OCI-LY3 (cell line): ENCODE measurements at regions not wholly inside any gene's neighbourhood (a gene's known extent, or its start where the extent isn't known, plus 50 kb on each side); places are given as distances from the start of the nearest gene placed in this dataset.

Experiments used
- H2AFZ ChIP-seq: fragments of 200-600, 300-600 bp; shearing (Covaris generic); 2 replicates; pipeline ENCODE4 v1.6.0; 2014; ENCODE audit warnings: antibody characterized with exemption, low read depth, low read length
- H3K27ac ChIP-seq: fragments of 200-600, 300-600 bp; sonication (generic); 2 replicates; pipeline ENCODE4 v1.5.1; 2014; ENCODE audit warnings: mild to moderate bottlenecking, low read length, moderate library complexity, mixed read lengths
- H3K27me3 ChIP-seq: fragments of 200-600, 300-600 bp; sonication (generic); 2 replicates; pipeline ENCODE4 v1.6.1; 2014; ENCODE audit warnings: low read depth, low read length, mixed read lengths
- H3K36me3 ChIP-seq: fragments of 200-600, 300-600 bp; sonication (generic); replicated peaks from 2 replicates; pipeline ENCODE3; 2014; ENCODE audit warnings: low read depth, low read length, mixed read lengths
- H3K4me1 ChIP-seq: fragments of 300-600, 200-600 bp; sonication (generic); 2 replicates; pipeline ENCODE4 v1.6.1; 2014; ENCODE audit warnings: low read length, mixed read lengths
- H3K4me2 ChIP-seq: fragments of 200-600, 300-600 bp; sonication (generic); 2 replicates; pipeline ENCODE4 v1.6.1; 2014; ENCODE audit warnings: low read length, mixed read lengths
- H3K4me3 ChIP-seq: fragments of 300-600, 200-600 bp; sonication (generic); 2 replicates; pipeline ENCODE4 v1.5.1; 2014; ENCODE audit warnings: antibody characterized with exemption, mild to moderate bottlenecking, low read length, moderate library complexity
- H3K79me2 ChIP-seq: fragments of 300-600, 200-600 bp; shearing (Covaris generic); 2 replicates; pipeline ENCODE4 v1.6.1; 2014; ENCODE audit warnings: mild to moderate bottlenecking, low read length, mixed read lengths
- H3K9ac ChIP-seq: fragments of 300-600, 200-600 bp; shearing (Covaris generic); 2 replicates; pipeline ENCODE4 v1.6.0; 2014; ENCODE audit warnings: mild to moderate bottlenecking, low read length, moderate library complexity
- H3K9me3 ChIP-seq: fragments of 200-600, 300-600 bp; shearing (Covaris generic); 2 replicates; pipeline ENCODE4 v1.6.1; 2014; ENCODE audit warnings: low read length, mixed read lengths; ENCODE audit not compliant: insufficient read depth
- H4K20me1 ChIP-seq: fragments of 200-600, 300-600 bp; sonication (generic); 2 replicates; pipeline ENCODE4 v1.6.1; 2016; ENCODE audit warnings: low read length, mixed read lengths; ENCODE audit not compliant: insufficient read depth
- EZH2phosphoT487 ChIP-seq: fragments of 200-600 bp; shearing (Covaris generic); IDR thresholded peaks from 2 replicates; pipeline ENCODE4 v1.6.1; 2018; ENCODE audit warnings: antibody characterized with exemption, mixed run types, low read depth
- TF ChIP-seq, protein P1 (sequence below): fragments of 200-600, 300-600 bp; sonication (generic); IDR thresholded peaks from 2 replicates; pipeline ENCODE4 v1.5.1; 2014; ENCODE audit warnings: antibody characterized with exemption, low read length, low read depth

DNA sequence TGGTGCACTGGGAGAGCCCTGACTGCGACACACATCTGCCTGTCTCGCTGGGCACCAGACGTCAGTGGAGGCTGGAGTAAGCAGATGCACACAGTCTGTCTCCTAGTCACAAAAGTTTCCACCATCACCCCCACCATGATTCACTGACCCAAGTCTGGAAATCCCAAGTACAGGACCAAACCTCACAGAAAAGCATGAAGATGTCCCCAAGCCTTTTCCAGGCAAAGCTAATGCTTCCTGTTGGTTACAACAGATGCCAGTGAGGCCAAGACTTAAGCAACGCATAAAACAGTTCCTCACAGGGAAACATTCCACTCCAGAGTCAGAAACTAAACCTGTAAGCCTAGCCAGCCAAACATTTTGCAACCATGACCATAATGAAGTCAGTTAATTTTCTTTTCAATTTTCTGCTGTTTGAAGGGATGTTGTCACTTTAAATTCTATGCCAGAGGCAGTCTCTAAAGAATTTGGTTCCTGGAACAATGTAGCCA lies 259.3 kb upstream of the SLC30A5 start:
- Histone ChIP-seq H3K36me3 (no peaks in the 10 kb centered on the region), H3K9me3 (no peaks in the 10 kb centered on the region), H3K4me3 (no peak overlapping the region), H3K27me3 (no peaks in the 10 kb centered on the region), H2AFZ (no peak overlapping the region), H3K27ac (no peak overlapping the region), H3K4me2 (no peak overlapping the region), H3K4me1 (peaks cover 5% of the 10 kb centered on the region; the same call in 1 of the 2 replicates), H4K20me1 (no peaks in the 10 kb centered on the region), H3K9ac (no peak overlapping the region), H3K79me2 (no peaks in the 10 kb centered on the region)
- no peak for TF ChIP-seq EZH2phosphoT487
- TF ChIP-seq, protein P1, sequence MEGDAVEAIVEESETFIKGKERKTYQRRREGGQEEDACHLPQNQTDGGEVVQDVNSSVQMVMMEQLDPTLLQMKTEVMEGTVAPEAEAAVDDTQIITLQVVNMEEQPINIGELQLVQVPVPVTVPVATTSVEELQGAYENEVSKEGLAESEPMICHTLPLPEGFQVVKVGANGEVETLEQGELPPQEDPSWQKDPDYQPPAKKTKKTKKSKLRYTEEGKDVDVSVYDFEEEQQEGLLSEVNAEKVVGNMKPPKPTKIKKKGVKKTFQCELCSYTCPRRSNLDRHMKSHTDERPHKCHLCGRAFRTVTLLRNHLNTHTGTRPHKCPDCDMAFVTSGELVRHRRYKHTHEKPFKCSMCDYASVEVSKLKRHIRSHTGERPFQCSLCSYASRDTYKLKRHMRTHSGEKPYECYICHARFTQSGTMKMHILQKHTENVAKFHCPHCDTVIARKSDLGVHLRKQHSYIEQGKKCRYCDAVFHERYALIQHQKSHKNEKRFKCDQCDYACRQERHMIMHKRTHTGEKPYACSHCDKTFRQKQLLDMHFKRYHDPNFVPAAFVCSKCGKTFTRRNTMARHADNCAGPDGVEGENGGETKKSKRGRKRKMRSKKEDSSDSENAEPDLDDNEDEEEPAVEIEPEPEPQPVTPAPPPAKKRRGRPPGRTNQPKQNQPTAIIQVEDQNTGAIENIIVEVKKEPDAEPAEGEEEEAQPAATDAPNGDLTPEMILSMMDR: no peak

- Histone ChIP-seq H3K79me2 (no peaks in the 10 kb centered on the region), H2AFZ (no peak overlapping the region), H3K4me1 (peaks cover 7% of the 10 kb centered on the region), H3K27ac (no peak overlapping the region), H3K9ac (no peak overlapping the region), H3K9me3 (no peaks in the 10 kb centered on the region), H3K4me3 (no peak overlapping the region), H3K36me3 (no peaks in the 10 kb centered on the region), H3K27me3 (no peaks in the 10 kb centered on the region), H3K4me2 (no peak overlapping the region), H4K20me1 (no peaks in the 10 kb centered on the region)
- no peak for TF ChIP-seq EZH2phosphoT487
- TF ChIP-seq, protein P1: no peak
Observed at GRCh38 chr5:68838157-68838718, 255.6 kb upstream of the SLC30A5 start.

DNA sequence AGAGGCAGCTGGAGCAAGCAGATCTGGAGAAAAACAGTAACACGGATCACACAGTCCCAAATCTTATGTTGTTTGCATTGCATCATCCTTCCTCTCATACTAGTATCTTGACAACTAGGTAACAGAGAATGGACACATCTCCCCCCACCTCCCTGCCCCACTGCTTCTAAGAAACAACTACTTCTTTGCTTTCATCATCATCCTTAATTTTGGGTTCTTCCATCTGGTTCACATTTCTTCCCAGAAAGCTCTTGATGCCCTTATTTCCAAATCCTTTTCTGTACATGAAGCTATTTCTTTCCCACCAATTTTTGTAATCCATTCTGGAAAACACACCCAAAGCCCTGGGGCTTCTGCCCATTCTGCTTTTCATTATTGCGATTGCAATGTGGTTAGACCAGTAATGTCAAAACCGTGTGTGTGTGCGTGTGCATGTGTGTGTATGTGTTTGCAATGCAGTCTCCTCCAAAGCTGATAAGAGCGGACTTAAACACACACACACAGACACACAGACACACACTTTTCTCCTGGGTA lies 254.7 kb upstream of the SLC30A5 start:
- no peaks in the 10 kb centered on the region for H4K20me1 ChIP-seq
- H3K36me3 ChIP-seq: no peaks in the 10 kb centered on the region
- H3K9me3 ChIP-seq: no peaks in the 10 kb centered on the region
- no peak overlapping the region for H3K9ac ChIP-seq
- no peak overlapping the region for H2AFZ ChIP-seq
- no peaks in the 10 kb centered on the region for H3K27me3 ChIP-seq
- H3K4me1 ChIP-seq: peaks cover 7% of the 10 kb centered on the region
- no peak overlapping the region for H3K4me2 ChIP-seq
- no peak for TF ChIP-seq EZH2phosphoT487
- TF ChIP-seq, protein P1: no peak
- no peak overlapping the region for H3K27ac ChIP-seq
- H3K79me2 ChIP-seq: no peaks in the 10 kb centered on the region
- H3K4me3 ChIP-seq: no peak overlapping the region

DNA sequence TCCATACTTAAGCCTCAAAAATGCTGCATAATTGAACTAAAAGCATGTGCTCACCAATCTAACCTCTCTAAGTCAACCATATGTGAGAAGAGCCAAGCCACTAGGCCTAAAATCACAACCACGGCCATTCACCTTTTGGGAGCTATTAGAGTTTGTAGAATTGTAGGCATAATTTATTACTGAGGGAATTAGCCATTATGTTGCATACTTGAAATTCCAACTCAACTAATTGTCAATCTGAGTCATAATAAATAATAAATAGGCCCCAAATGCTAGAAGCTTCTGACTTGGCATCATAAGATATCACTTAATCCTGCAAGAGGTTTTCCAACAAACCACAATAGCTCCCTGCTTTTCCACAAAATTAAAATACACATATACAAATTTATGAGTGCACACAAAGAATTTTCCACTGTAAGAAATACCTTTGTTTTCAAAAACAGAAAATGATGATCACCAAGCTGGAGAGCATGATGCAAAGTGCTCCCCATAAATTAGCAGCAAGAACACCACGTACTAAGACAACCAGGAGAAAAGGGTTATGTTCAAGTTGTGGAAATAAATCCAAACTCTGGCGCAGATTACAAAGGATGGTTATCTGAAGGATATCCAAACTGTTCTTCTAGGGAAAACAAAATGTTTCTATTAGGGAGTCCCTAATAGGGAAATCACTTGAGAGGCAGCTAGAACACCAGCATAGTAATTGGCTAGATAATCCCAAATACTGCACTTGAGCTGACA lies 250.0 kb upstream of the SLC30A5 start:
- Histone ChIP-seq H3K4me1 (peaks cover 3% of the 10 kb centered on the region; the same call in 1 of the 2 replicates), H3K4me2 (no peak overlapping the region), H2AFZ (no peak overlapping the region), H3K9me3 (no peaks in the 10 kb centered on the region), H3K27me3 (no peaks in the 10 kb centered on the region), H3K4me3 (no peak overlapping the region), H3K27ac (no peak overlapping the region), H3K9ac (no peak overlapping the region), H3K79me2 (no peaks in the 10 kb centered on the region), H4K20me1 (no peaks in the 10 kb centered on the region), H3K36me3 (no peaks in the 10 kb centered on the region)
- no peak for TF ChIP-seq EZH2phosphoT487
- TF ChIP-seq, protein P1: no peak
